Mesothelial cell of epicardium (in vitro differentiated cells): ENCODE measurements at regions not wholly inside any gene's neighbourhood (a gene's known extent, or its start where the extent isn't known, plus 50 kb on each side); places are given as distances from the start of the nearest gene placed in this dataset.
A peak's percentile ranks its signal among the peaks of the same experiment; 100 is the strongest.

Experiments
- DNase-seq, 2 experiments: peaks; one replicate each; pipeline ENCODE4 v3.0.0; 2021; ENCODE audit warnings: low spot score in 2 of 2; ENCODE audit not compliant: unreplicated experiment in 2 of 2
- H3K27ac Mint-ChIP-seq: 2 replicates; pipeline ENCODE4 v1.8.0; 2021; ENCODE audit warnings: mixed read lengths
- H3K27me3 Mint-ChIP-seq: 2 replicates; pipeline ENCODE4 v1.8.0; 2021; ENCODE audit warnings: low read depth, mixed read lengths
- H3K36me3 Mint-ChIP-seq: 2 replicates; pipeline ENCODE4 v1.8.0; 2021; ENCODE audit warnings: mixed read lengths
- H3K4me1 Mint-ChIP-seq: 2 replicates; pipeline ENCODE4 v1.8.0; 2021; ENCODE audit warnings: mixed read lengths
- H3K4me3 Mint-ChIP-seq: 2 replicates; pipeline ENCODE4 v1.8.0; 2021; ENCODE audit warnings: mild to moderate bottlenecking, moderate library complexity, mixed read lengths
- H3K9me3 Mint-ChIP-seq: 2 replicates; pipeline ENCODE4 v1.8.0; 2021; ENCODE audit warnings: mixed read lengths
- TF ChIP-seq, protein P1 (sequence below): fragments of 200-600 bp; sonication (generic); IDR thresholded peaks from one replicate; pipeline ENCODE4 v1.5.0; 2021; ENCODE audit warnings: antibody characterized with exemption; ENCODE audit not compliant: unreplicated experiment

DNA sequence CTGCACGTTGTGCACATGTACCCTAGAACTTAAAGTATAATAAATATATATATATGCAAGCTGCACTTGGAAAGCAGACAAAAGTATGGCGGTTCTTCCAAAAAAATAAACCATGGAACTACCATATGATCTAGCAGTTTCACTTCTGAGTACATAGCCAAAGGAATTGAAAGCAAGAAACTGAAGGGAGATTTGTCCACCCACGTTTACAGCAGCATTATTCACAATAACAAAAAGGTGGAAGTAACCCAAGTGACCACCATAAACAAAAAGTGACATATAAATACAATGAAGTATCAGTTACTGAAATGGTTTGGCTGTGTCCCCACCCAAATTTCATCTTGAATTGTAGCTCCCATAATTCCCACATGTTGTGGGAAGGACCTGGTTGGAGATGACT, 525.3 kb upstream of the CELF2 start:
- H3K9me3 Mint-ChIP-seq: no peaks in the 10 kb centered on the region
- H3K27me3 Mint-ChIP-seq: no peaks in the 10 kb centered on the region
- DNase-seq: no peak
- TF ChIP-seq, protein P1, sequence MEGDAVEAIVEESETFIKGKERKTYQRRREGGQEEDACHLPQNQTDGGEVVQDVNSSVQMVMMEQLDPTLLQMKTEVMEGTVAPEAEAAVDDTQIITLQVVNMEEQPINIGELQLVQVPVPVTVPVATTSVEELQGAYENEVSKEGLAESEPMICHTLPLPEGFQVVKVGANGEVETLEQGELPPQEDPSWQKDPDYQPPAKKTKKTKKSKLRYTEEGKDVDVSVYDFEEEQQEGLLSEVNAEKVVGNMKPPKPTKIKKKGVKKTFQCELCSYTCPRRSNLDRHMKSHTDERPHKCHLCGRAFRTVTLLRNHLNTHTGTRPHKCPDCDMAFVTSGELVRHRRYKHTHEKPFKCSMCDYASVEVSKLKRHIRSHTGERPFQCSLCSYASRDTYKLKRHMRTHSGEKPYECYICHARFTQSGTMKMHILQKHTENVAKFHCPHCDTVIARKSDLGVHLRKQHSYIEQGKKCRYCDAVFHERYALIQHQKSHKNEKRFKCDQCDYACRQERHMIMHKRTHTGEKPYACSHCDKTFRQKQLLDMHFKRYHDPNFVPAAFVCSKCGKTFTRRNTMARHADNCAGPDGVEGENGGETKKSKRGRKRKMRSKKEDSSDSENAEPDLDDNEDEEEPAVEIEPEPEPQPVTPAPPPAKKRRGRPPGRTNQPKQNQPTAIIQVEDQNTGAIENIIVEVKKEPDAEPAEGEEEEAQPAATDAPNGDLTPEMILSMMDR: no peak
- peaks cover 6% of the 10 kb centered on the region for H3K4me1 Mint-ChIP-seq
- no peaks in the 10 kb centered on the region for H3K36me3 Mint-ChIP-seq
- no peak overlapping the region for H3K27ac Mint-ChIP-seq
- no peak overlapping the region for H3K4me3 Mint-ChIP-seq

DNA sequence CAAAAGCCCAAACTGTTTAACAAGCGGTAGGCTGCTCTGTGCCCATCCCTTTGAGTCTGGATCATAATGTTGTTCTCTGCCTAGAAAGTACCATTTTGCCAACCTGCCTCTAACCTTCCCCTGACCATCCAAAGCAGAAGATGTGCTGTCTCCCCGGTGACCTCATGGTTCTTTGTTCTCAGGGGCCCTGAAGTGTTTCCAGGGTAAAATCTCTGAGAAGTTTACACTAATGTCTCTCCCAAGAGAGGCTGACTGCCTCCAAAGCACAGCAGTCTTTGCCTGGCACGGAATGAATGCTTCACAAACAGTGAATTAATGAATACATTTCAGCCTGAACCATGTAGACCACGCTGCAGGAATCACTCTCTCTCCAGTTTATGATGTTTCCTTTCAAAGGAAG, 523.8 kb upstream of the CELF2 start:
- TF ChIP-seq, protein P1: no peak
- H3K36me3 Mint-ChIP-seq: no peaks in the 10 kb centered on the region
- no peak for DNase-seq
- no peaks in the 10 kb centered on the region for H3K27me3 Mint-ChIP-seq
- peaks cover 6% of the 10 kb centered on the region for H3K4me1 Mint-ChIP-seq
- no peak overlapping the region for H3K27ac Mint-ChIP-seq
- H3K4me3 Mint-ChIP-seq: no peak overlapping the region
- peaks cover 3% of the 10 kb centered on the region for H3K9me3 Mint-ChIP-seq

- H3K27me3 Mint-ChIP-seq: no peaks in the 10 kb centered on the region
- no peak overlapping the region for H3K4me3 Mint-ChIP-seq
- TF ChIP-seq, protein P1: peak; percentile 27
- no peaks in the 10 kb centered on the region for H3K36me3 Mint-ChIP-seq
- H3K27ac Mint-ChIP-seq: no peak overlapping the region
- no peaks in the 10 kb centered on the region for H3K4me1 Mint-ChIP-seq
- no peak for DNase-seq
- peaks cover 20% of the 10 kb centered on the region for H3K9me3 Mint-ChIP-seq
These were observed 520.4 kb upstream of the CELF2 start for GRCh38 chr10:10497245-10497644.

- H3K27me3 Mint-ChIP-seq: no peaks in the 10 kb centered on the region
- no peaks in the 10 kb centered on the region for H3K36me3 Mint-ChIP-seq
These were observed 518.9 kb upstream of the CELF2 start for GRCh38 chr10:10498781-10499180.

GRCh38 chr10:10499839-10500238, 517.8 kb upstream of the CELF2 start:
- H3K27me3 Mint-ChIP-seq: no peaks in the 10 kb centered on the region
- H3K9me3 Mint-ChIP-seq: peaks cover 43% of the 10 kb centered on the region
- H3K4me1 Mint-ChIP-seq: no peaks in the 10 kb centered on the region
- DNase-seq: no peak
- no peak overlapping the region for H3K4me3 Mint-ChIP-seq
- no peak overlapping the region for H3K27ac Mint-ChIP-seq
- H3K36me3 Mint-ChIP-seq: no peaks in the 10 kb centered on the region
- TF ChIP-seq, protein P1: no peak

More at GRCh38 chr10:10498781-10499180, 518.9 kb upstream of the CELF2 start:
- no peak overlapping the region for H3K27ac Mint-ChIP-seq
- no peak for DNase-seq
- no peak overlapping the region for H3K4me3 Mint-ChIP-seq
- peaks cover 33% of the 10 kb centered on the region for H3K9me3 Mint-ChIP-seq
- no peaks in the 10 kb centered on the region for H3K4me1 Mint-ChIP-seq
- TF ChIP-seq, protein P1: no peak

- no peak for DNase-seq
- TF ChIP-seq, protein P1: no peak
- H3K36me3 Mint-ChIP-seq: no peaks in the 10 kb centered on the region
These were observed 516.7 kb upstream of the CELF2 start for GRCh38 chr10:10500937-10501336.

More at GRCh38 chr10:10500937-10501336, 516.7 kb upstream of the CELF2 start:
- Mint-ChIP-seq H3K4me1 (no peaks in the 10 kb centered on the region), H3K9me3 (peaks cover 49% of the 10 kb centered on the region), H3K4me3 (no peak overlapping the region), H3K27me3 (no peaks in the 10 kb centered on the region), H3K27ac (no peak overlapping the region)
